GM12878 (cell line): ENCODE measurements at regions not wholly inside any gene's neighbourhood (a gene's known extent, or its start where the extent isn't known, plus 50 kb on each side); places are given as distances from the start of the nearest gene placed in this dataset.

Experiments used
- ATAC-seq: fragments of 200-7000 bp; cut with Tn5 transposase; 3 replicates; pipeline ENCODE4 v1.9.1; 2020; ENCODE audit warnings: mild to moderate bottlenecking, moderate library complexity
- BruUV-seq: library from RNA; stranded (reverse); fragments of 400-500 nt; replicated peaks from 2 replicates; lab custom pipeline; 2021; lab: Mats Ljungman, UMichigan
- CTCF ChIA-PET: fragments of 300-600 bp; sonication (Branson Sonifier 250); formaldehyde crosslinking; extraction: SDS; loops from one replicate; lab custom pipeline; 2021; ENCODE audit warnings: inconsistent platforms; lab: Yijun Ruan, JAX
- POLR2A ChIA-PET: fragments of 350-600 bp; formaldehyde crosslinking; extraction: SDS; loops from one replicate; lab custom pipeline; 2021; ENCODE audit warnings: inconsistent platforms; lab: Charles Lee
- RAD21 ChIA-PET: fragments of 300-600 bp; sonication (Branson Sonifier 250); formaldehyde crosslinking; loops from one replicate; lab custom pipeline; 2023; ENCODE audit warnings: antibody characterized with exemption; ENCODE audit not compliant: unreplicated experiment; lab: Charles Lee
- SMC1A ChIA-PET: fragments of 300-600 bp; sonication (Branson Sonifier 250); formaldehyde crosslinking; loops from one replicate; lab custom pipeline; 2023; ENCODE audit not compliant: unreplicated experiment, uncharacterized antibody; lab: Charles Lee
- DNase-seq: peaks from one replicate; pipeline ENCODE4 v3.0.0-alpha.2; 2011; ENCODE audit warnings: low read depth, low spot score
- FAIRE-seq: peaks from 3 replicates; lab custom pipeline; 2011; peaks lifted over from hg19 to GRCh38; lab: Jason Lieb, UNC
- H2AFZ ChIP-seq: 2 replicates; pipeline ENCODE4 v1.6.0; 2011; ENCODE audit warnings: low read depth, low read length, control low read depth; ENCODE audit not compliant: control insufficient read depth
- H3K27ac ChIP-seq: 2 replicates; pipeline ENCODE4 v1.5.1; 2011; ENCODE audit warnings: control low read depth; ENCODE audit not compliant: control insufficient read depth, insufficient read depth
- H3K27me3 ChIP-seq, 2 experiments: replicated peaks in 1 of 2; 2 replicates each; pipeline versions ENCODE4 v1.6.0 to v1.6.1; 2011; ENCODE audit warnings: low read length in 1 of 2; ENCODE audit not compliant: control insufficient read depth in 2 of 2, insufficient read depth in 2 of 2
- H3K36me3 ChIP-seq, 2 experiments: 2 replicates each; pipeline ENCODE4 v1.5.1; 2011; ENCODE audit warnings: low read length in 1 of 2; ENCODE audit not compliant: control insufficient read depth in 2 of 2, insufficient read depth in 2 of 2
- H3K4me1 ChIP-seq: 2 replicates; pipeline ENCODE4 v1.6.1; 2011; ENCODE audit warnings: mild to moderate bottlenecking, low read length, moderate library complexity, mixed read lengths; ENCODE audit not compliant: control insufficient read depth, insufficient read depth
- H3K4me2 ChIP-seq: 2 replicates; pipeline ENCODE4 v1.6.0; 2011; ENCODE audit warnings: control low read depth; ENCODE audit not compliant: control insufficient read depth, insufficient read depth
- H3K4me3 ChIP-seq: fragments of 200-600 bp; sonication (generic); 2 replicates; pipeline ENCODE4 v1.5.1; 2016
- H3K79me2 ChIP-seq: 2 replicates; pipeline ENCODE4 v1.6.0; 2011; ENCODE audit warnings: low read length; ENCODE audit not compliant: control insufficient read depth, insufficient read depth
- H3K9ac ChIP-seq: 2 replicates; pipeline ENCODE4 v1.8.0; 2011; ENCODE audit warnings: low read length, control low read depth, mixed read lengths; ENCODE audit not compliant: control insufficient read depth, insufficient read depth
- H3K9me3 ChIP-seq: replicated peaks from 3 replicates; pipeline ENCODE4 v1.5.1; 2011; ENCODE audit warnings: mild to moderate bottlenecking, low read length; ENCODE audit not compliant: control insufficient read depth, insufficient read depth
- H4K20me1 ChIP-seq: 2 replicates; pipeline ENCODE4 v1.6.0; 2011; ENCODE audit not compliant: control insufficient read depth, insufficient read depth
- CREB1 ChIP-seq: IDR thresholded peaks from 2 replicates; pipeline ENCODE4 v1.6.1; 2012; ENCODE audit warnings: low read depth, mild to moderate bottlenecking, inconsistent platforms
- E2F8 ChIP-seq: fragments of 450-650 bp; IDR thresholded peaks from 2 replicates; pipeline ENCODE4 v1.6.1; 2018; ENCODE audit warnings: mild to moderate bottlenecking, low read depth, moderate library complexity; ENCODE audit not compliant: partially characterized antibody
- EED ChIP-seq: sonication (generic); IDR thresholded peaks from 2 replicates; pipeline ENCODE4 v1.6.1; 2016; ENCODE audit warnings: antibody characterized with exemption, low read depth
- FOS ChIP-seq: IDR thresholded peaks from 3 replicates; pipeline ENCODE4 v1.6.1; 2011; ENCODE audit warnings: borderline replicate concordance; ENCODE audit not compliant: insufficient read length; ENCODE audit errors: extremely low read depth
- IRF3 ChIP-seq: fragments of 450-650 bp; IDR thresholded peaks from 2 replicates; pipeline ENCODE4 v1.6.1; 2014; ENCODE audit warnings: mild to moderate bottlenecking
- JUNB ChIP-seq: IDR thresholded peaks from 2 replicates; pipeline ENCODE4 v1.6.1; 2016; ENCODE audit warnings: antibody characterized with exemption, mild to moderate bottlenecking
- MEF2A ChIP-seq: IDR thresholded peaks from 2 replicates; pipeline ENCODE4 v1.6.1; 2011; ENCODE audit warnings: low read depth, mild to moderate bottlenecking, low read length, moderate library complexity; ENCODE audit not compliant: insufficient read depth
- PKNOX1 ChIP-seq: fragments of 450-650 bp; IDR thresholded peaks from 2 replicates; pipeline ENCODE4 v1.6.1; 2016; ENCODE audit warnings: mild to moderate bottlenecking
- PML ChIP-seq: IDR thresholded peaks from 2 replicates; pipeline ENCODE4 v1.6.1; 2012; ENCODE audit warnings: low read length, inconsistent platforms
- RBBP5 ChIP-seq: fragments of 200-600 bp; sonication (generic); conservative IDR thresholded peaks from 2 replicates; pipeline ENCODE4 v1.6.1; 2016
- RUNX3 ChIP-seq: IDR thresholded peaks from 2 replicates; pipeline ENCODE4 v1.6.1; 2012; ENCODE audit warnings: low read length, inconsistent platforms
- SREBF1 ChIP-seq: IDR thresholded peaks from 2 replicates; pipeline ENCODE4 v1.6.1; 2012; ENCODE audit warnings: mild to moderate bottlenecking, low read length
- ZNF24 ChIP-seq: fragments of 450-650 bp; IDR thresholded peaks from 2 replicates; pipeline ENCODE4 v1.6.1; 2017; ENCODE audit warnings: antibody characterized with exemption, mild to moderate bottlenecking
- ZZZ3 ChIP-seq: IDR thresholded peaks from 2 replicates; pipeline ENCODE4 v1.6.1; 2011; ENCODE audit warnings: low read depth; ENCODE audit not compliant: control insufficient read depth, insufficient read length
- WGBS: methylation state at CpG from one replicate; pipeline ENCODE4 v1.1.6; 2016; ENCODE audit warnings: low lambda C conversion rate; ENCODE audit not compliant: insufficient replicate concordance, insufficient coverage; ENCODE audit errors: missing lambda C conversion rate; 5-methylcytosine and 5-hydroxymethylcytosine counted together
- in situ Hi-C: fragments of 300-500 bp; cut with MboI; formaldehyde crosslinking; loops from 9 replicates; pipeline ENCODE4 v1.14.3; 2018; ENCODE audit warnings: mixed read lengths
- intact Hi-C: fragments of 100-400 bp; cut with micrococcal nuclease; formaldehyde crosslinking; loops from one replicate; pipeline ENCODE4 v1.14.2; 2022; ENCODE audit not compliant: unreplicated experiment

- Histone ChIP-seq H3K4me3 (no peak overlapping the region), H3K36me3 (no peaks in the 10 kb centered on the region), H4K20me1 (no peaks in the 10 kb centered on the region), H3K9ac (no peak overlapping the region), H3K27ac (no peak overlapping the region), H3K27me3 (peaks cover 0 to 3% of the 10 kb centered on the region in 2 experiments; a peak in 1 of 4 replicates), H2AFZ (no peak overlapping the region), H3K9me3 (no peaks in the 10 kb centered on the region), H3K4me2 (no peak overlapping the region), H3K4me1 (no peaks in the 10 kb centered on the region), H3K79me2 (no peaks in the 10 kb centered on the region)
- intact Hi-C loops (no loop called here), in situ Hi-C loops (no loop called here)
- TF ChIP-seq JUNB (no peak), MEF2A (no peak), IRF3 (no peak), FOS (no peak), ZNF24 (no peak), PML (no peak)
- ChIA-PET RAD21 (no interaction called here), POLR2A (no interaction called here), SMC1A (no interaction called here), CTCF (no interaction called here)
- DNase-seq: no peak
- no peak for ATAC-seq
- no peak for FAIRE-seq
- BruUV-seq: no TSS peak
- 35% methylated on average over 2 of the region's 2 CpGs for WGBS
Observed at GRCh38 chr9:90702441-90702955, 59.9 kb upstream of the DIRAS2 start.

- SMC1A ChIA-PET: no interaction called here
- Histone ChIP-seq H2AFZ (no peak overlapping the region), H3K4me3 (no peak overlapping the region), H3K4me1 (no peaks in the 10 kb centered on the region), H3K9ac (no peak overlapping the region), H3K27ac (no peak overlapping the region), H3K36me3 (no peaks in the 10 kb centered on the region), H3K9me3 (no peaks in the 10 kb centered on the region), H3K27me3 (peaks cover 0 to 3% of the 10 kb centered on the region in 2 experiments; a peak in 1 of 4 replicates), H3K79me2 (no peaks in the 10 kb centered on the region), H3K4me2 (no peak overlapping the region), H4K20me1 (no peaks in the 10 kb centered on the region)
- CTCF ChIA-PET: no interaction called here
- DNase-seq: no peak
- no peak for FAIRE-seq
- RAD21 ChIA-PET: no interaction called here
- intact Hi-C loops (no loop called here), in situ Hi-C loops (no loop called here)
- 36% methylated on average over 6 of the region's 6 CpGs for WGBS
- POLR2A ChIA-PET: no interaction called here
- no TSS peak for BruUV-seq
- no peak for ATAC-seq
- no peak for TF ChIP-seq RBBP5
- TF ChIP-seq EED: no peak
- TF ChIP-seq CREB1: no peak
- no peak for TF ChIP-seq ZZZ3
- no peak for TF ChIP-seq PKNOX1
- TF ChIP-seq RUNX3: no peak
- no peak for TF ChIP-seq SREBF1
- TF ChIP-seq E2F8: no peak
Observed at GRCh38 chr9:90698871-90699440, 56.3 kb upstream of the DIRAS2 start.
